Fibroblast of lung (primary cell): ENCODE measurements at regions not wholly inside any gene's neighbourhood (a gene's known extent, or its start where the extent isn't known, plus 50 kb on each side); places are given as distances from the start of the nearest gene placed in this dataset.

Source experiments
- EZH2 ChIP-seq: IDR thresholded peaks from 2 replicates; pipeline ENCODE4 v1.5.1; 2012; ENCODE audit warnings: low read length, control low read depth, mild to moderate bottlenecking; ENCODE audit errors: missing control alignments
- TF ChIP-seq, protein P1 (sequence below), 2 donors: IDR thresholded peaks in 1 of 2; conservative IDR thresholded peaks in 1 of 2; 1 replicate in 1 of 2; 2 replicates in 1 of 2; pipeline ENCODE4 v1.5.1; 2011 to 2012; ENCODE audit warnings: low read length in 2 of 2, control low read depth in 1 of 2, inconsistent platforms in 1 of 2, low read depth in 1 of 2, mild to moderate bottlenecking in 1 of 2

DNA sequence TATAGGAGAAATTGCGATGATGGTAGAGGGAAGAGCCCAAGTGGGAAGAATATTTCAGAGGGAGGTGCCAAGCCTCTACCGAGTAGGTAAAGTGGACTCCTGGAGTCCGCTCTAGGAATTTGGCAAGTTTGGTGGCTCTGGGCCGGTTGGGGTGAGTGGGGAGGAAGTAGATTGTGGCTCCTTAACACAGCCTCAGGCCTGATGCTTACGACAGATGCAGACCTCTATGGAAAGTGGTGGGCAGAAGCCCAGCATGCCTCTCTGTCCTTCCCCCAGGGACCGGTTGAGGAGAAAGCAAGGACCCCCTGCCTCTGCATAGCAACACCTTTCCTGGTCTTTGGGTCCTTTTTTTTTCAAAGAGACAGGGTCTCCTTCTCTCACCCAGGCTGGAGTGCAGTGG lies 55.9 kb upstream of the SIAH1 start:
- TF ChIP-seq, protein P1, sequence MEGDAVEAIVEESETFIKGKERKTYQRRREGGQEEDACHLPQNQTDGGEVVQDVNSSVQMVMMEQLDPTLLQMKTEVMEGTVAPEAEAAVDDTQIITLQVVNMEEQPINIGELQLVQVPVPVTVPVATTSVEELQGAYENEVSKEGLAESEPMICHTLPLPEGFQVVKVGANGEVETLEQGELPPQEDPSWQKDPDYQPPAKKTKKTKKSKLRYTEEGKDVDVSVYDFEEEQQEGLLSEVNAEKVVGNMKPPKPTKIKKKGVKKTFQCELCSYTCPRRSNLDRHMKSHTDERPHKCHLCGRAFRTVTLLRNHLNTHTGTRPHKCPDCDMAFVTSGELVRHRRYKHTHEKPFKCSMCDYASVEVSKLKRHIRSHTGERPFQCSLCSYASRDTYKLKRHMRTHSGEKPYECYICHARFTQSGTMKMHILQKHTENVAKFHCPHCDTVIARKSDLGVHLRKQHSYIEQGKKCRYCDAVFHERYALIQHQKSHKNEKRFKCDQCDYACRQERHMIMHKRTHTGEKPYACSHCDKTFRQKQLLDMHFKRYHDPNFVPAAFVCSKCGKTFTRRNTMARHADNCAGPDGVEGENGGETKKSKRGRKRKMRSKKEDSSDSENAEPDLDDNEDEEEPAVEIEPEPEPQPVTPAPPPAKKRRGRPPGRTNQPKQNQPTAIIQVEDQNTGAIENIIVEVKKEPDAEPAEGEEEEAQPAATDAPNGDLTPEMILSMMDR (conservative IDR thresholded peaks at IDR 0.05 in 1 of 2, IDR thresholded peaks at IDR 0.05 in 1 of 2; ENCODE audit: low read depth in 1 of 2, low read length in 2 of 2) = no peak
- no peak for TF ChIP-seq EZH2
